ENCODE measurements at regions not wholly inside any gene's neighbourhood (a gene's known extent, or its start where the extent isn't known, plus 50 kb on each side); places are given as distances from the start of the nearest gene placed in this dataset.

DNA sequence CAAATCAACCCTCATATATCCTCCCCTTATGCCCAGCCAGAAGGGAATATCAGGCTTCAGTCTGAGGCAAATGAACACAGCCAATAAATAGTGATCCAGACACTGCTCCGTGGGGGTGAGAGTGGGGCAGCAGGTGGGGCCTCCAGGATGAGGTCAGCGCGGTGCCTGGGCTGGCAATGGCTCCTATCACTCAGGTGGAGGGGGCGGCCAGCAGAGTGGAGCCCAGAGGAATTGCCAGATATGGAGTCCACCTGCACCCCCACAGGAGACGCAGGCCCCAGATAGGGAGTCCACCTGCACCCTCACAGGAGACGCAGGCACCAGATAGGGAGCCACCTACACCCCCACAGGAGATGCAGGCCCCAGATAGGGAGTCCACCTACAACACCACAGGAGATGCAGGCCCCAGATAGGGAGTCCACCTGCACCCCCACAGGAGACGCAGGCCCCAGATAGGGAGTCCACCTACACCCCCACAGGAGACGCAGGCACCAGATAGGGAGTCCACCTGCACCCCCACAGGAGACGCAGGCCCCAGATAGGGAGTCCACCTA is 78.0 kb upstream of the PPP2R2D start:
- TF ChIP-seq, protein P1, sequence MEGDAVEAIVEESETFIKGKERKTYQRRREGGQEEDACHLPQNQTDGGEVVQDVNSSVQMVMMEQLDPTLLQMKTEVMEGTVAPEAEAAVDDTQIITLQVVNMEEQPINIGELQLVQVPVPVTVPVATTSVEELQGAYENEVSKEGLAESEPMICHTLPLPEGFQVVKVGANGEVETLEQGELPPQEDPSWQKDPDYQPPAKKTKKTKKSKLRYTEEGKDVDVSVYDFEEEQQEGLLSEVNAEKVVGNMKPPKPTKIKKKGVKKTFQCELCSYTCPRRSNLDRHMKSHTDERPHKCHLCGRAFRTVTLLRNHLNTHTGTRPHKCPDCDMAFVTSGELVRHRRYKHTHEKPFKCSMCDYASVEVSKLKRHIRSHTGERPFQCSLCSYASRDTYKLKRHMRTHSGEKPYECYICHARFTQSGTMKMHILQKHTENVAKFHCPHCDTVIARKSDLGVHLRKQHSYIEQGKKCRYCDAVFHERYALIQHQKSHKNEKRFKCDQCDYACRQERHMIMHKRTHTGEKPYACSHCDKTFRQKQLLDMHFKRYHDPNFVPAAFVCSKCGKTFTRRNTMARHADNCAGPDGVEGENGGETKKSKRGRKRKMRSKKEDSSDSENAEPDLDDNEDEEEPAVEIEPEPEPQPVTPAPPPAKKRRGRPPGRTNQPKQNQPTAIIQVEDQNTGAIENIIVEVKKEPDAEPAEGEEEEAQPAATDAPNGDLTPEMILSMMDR (IDR thresholded peaks at IDR 0.05): no peak
- TF ChIP-seq EP300 (IDR thresholded peaks at IDR 0.05): no peak
